Astrocyte (in vitro differentiated cells and primary cell): ENCODE measurements at regions not wholly inside any gene's neighbourhood (a gene's known extent, or its start where the extent isn't known, plus 50 kb on each side); places are given as distances from the start of the nearest gene placed in this dataset.

ENCODE experiments used
- DNase-seq: peaks from one replicate; pipeline ENCODE4 v3.0.0-alpha.2; 2010; ENCODE audit warnings: low read depth
- FAIRE-seq: peaks from 2 replicates; lab custom pipeline; 2011; peaks lifted over from hg19 to GRCh38; lab: Jason Lieb, UNC
- H2AFZ ChIP-seq: 2 replicates; pipeline ENCODE4 v1.6.0; 2012; ENCODE audit warnings: low read depth, low read length, inconsistent platforms
- H3K27ac ChIP-seq: 2 replicates; pipeline ENCODE4 v1.5.1; 2011; ENCODE audit warnings: low read depth, low read length, inconsistent platforms
- H3K27me3 ChIP-seq: 2 replicates; pipeline ENCODE4 v1.6.0; 2011; ENCODE audit warnings: low read length, inconsistent platforms; ENCODE audit not compliant: insufficient read depth
- H3K36me3 ChIP-seq: 2 replicates; pipeline ENCODE4 v1.5.1; 2011; ENCODE audit warnings: low read length, inconsistent platforms; ENCODE audit not compliant: insufficient read depth
- H3K4me1 ChIP-seq: 2 replicates; pipeline ENCODE4 v1.5.1; 2011; ENCODE audit warnings: low read length, inconsistent platforms; ENCODE audit not compliant: insufficient read depth
- H3K4me2 ChIP-seq: 2 replicates; pipeline ENCODE4 v1.6.0; 2012; ENCODE audit warnings: low read length, inconsistent platforms
- H3K4me3 ChIP-seq: 2 replicates; pipeline ENCODE4 v1.5.1; 2011; ENCODE audit warnings: low read depth, mild to moderate bottlenecking, low read length, inconsistent platforms; ENCODE audit not compliant: insufficient read depth
- H3K79me2 ChIP-seq: 2 replicates; pipeline ENCODE4 v1.6.0; 2012; ENCODE audit warnings: mild to moderate bottlenecking, low read length, inconsistent platforms; ENCODE audit not compliant: insufficient read depth
- H3K9ac ChIP-seq: 2 replicates; pipeline ENCODE4 v1.6.0; 2012; ENCODE audit warnings: mild to moderate bottlenecking, low read length, inconsistent platforms
- H3K9me3 ChIP-seq: 2 replicates; pipeline ENCODE4 v1.5.1; 2012; ENCODE audit warnings: low read depth, mild to moderate bottlenecking, low read length, inconsistent platforms; ENCODE audit not compliant: insufficient read depth
- H4K20me1 ChIP-seq: 2 replicates; pipeline ENCODE4 v1.6.0; 2012; ENCODE audit warnings: low read length, inconsistent platforms; ENCODE audit not compliant: insufficient read depth
- H3K27ac Mint-ChIP-seq: one replicate; pipeline ENCODE4 v1.8.0; 2021; ENCODE audit warnings: mild to moderate bottlenecking, mixed read lengths; ENCODE audit not compliant: unreplicated experiment
- H3K27me3 Mint-ChIP-seq: one replicate; pipeline ENCODE4 v1.8.0; 2021; ENCODE audit warnings: low read depth, mixed read lengths; ENCODE audit not compliant: unreplicated experiment
- H3K36me3 Mint-ChIP-seq: one replicate; pipeline ENCODE4 v1.8.0; 2021; ENCODE audit warnings: low read depth, mixed read lengths; ENCODE audit not compliant: unreplicated experiment
- H3K4me1 Mint-ChIP-seq: one replicate; pipeline ENCODE4 v1.8.0; 2021; ENCODE audit warnings: low read depth, mixed read lengths; ENCODE audit not compliant: unreplicated experiment
- H3K4me3 Mint-ChIP-seq: one replicate; pipeline ENCODE4 v1.8.0; 2021; ENCODE audit warnings: mild to moderate bottlenecking, moderate library complexity, mixed read lengths; ENCODE audit not compliant: unreplicated experiment
- H3K9me3 Mint-ChIP-seq: one replicate; pipeline ENCODE4 v1.8.0; 2021; ENCODE audit warnings: mild to moderate bottlenecking, mixed read lengths; ENCODE audit not compliant: unreplicated experiment
- EZH2 ChIP-seq: IDR thresholded peaks from 2 replicates; pipeline ENCODE4 v1.6.1; 2012; ENCODE audit warnings: mild to moderate bottlenecking, low read length, inconsistent platforms; ENCODE audit not compliant: insufficient read depth
- TF ChIP-seq, protein P1 (sequence below): IDR thresholded peaks from 2 replicates; pipeline ENCODE4 v1.5.1; 2011; ENCODE audit warnings: low read depth, mild to moderate bottlenecking, inconsistent platforms, low read length, moderate library complexity; ENCODE audit not compliant: insufficient read depth

DNA sequence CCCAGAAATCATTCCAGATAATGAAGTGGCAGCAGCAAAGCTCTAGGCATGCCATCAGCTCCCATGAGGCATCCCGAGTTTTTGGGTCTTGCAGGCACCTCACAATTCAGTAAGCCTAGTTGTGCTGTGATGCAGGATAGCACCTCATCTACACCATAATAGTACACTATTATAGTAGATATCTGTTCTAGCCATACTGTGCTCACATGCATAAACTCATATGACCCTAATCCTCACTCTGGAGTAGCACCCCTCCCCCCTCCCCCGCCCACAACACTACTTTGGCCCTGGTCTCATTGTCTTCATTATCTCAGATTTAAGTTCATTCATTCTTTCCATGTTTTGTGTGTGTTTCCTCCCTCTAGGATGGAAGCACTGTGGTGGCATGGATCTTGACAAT lies 102.5 kb upstream of the PITX1 start:
- no peak overlapping the region for H2AFZ ChIP-seq
- H3K4me1 Mint-ChIP-seq, result peaks cover 7% of the 10 kb centered on the region
- no peaks in the 10 kb centered on the region for H3K79me2 ChIP-seq
- H3K9me3 ChIP-seq, result no peaks in the 10 kb centered on the region
- DNase-seq, result no peak
- H3K4me1 ChIP-seq, result peaks cover 14% of the 10 kb centered on the region
- H4K20me1 ChIP-seq, result no peaks in the 10 kb centered on the region
- H3K9me3 Mint-ChIP-seq, result peaks cover 4% of the 10 kb centered on the region
- H3K36me3 Mint-ChIP-seq, result peaks cover 4% of the 10 kb centered on the region
- H3K27me3 Mint-ChIP-seq, result peaks cover 53% of the 10 kb centered on the region
- H3K4me2 ChIP-seq, result no peak overlapping the region
- no peak overlapping the region for H3K4me3 Mint-ChIP-seq
- H3K9ac ChIP-seq, result no peak overlapping the region
- H3K27me3 ChIP-seq, result peaks cover 2% of the 10 kb centered on the region
- H3K27ac Mint-ChIP-seq, result no peak overlapping the region
- H3K36me3 ChIP-seq, result no peaks in the 10 kb centered on the region
- H3K4me3 ChIP-seq, result no peak overlapping the region
- TF ChIP-seq EZH2, result no peak
- TF ChIP-seq, protein P1, sequence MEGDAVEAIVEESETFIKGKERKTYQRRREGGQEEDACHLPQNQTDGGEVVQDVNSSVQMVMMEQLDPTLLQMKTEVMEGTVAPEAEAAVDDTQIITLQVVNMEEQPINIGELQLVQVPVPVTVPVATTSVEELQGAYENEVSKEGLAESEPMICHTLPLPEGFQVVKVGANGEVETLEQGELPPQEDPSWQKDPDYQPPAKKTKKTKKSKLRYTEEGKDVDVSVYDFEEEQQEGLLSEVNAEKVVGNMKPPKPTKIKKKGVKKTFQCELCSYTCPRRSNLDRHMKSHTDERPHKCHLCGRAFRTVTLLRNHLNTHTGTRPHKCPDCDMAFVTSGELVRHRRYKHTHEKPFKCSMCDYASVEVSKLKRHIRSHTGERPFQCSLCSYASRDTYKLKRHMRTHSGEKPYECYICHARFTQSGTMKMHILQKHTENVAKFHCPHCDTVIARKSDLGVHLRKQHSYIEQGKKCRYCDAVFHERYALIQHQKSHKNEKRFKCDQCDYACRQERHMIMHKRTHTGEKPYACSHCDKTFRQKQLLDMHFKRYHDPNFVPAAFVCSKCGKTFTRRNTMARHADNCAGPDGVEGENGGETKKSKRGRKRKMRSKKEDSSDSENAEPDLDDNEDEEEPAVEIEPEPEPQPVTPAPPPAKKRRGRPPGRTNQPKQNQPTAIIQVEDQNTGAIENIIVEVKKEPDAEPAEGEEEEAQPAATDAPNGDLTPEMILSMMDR, result no peak
- no peak for FAIRE-seq
- no peak overlapping the region for H3K27ac ChIP-seq

DNA sequence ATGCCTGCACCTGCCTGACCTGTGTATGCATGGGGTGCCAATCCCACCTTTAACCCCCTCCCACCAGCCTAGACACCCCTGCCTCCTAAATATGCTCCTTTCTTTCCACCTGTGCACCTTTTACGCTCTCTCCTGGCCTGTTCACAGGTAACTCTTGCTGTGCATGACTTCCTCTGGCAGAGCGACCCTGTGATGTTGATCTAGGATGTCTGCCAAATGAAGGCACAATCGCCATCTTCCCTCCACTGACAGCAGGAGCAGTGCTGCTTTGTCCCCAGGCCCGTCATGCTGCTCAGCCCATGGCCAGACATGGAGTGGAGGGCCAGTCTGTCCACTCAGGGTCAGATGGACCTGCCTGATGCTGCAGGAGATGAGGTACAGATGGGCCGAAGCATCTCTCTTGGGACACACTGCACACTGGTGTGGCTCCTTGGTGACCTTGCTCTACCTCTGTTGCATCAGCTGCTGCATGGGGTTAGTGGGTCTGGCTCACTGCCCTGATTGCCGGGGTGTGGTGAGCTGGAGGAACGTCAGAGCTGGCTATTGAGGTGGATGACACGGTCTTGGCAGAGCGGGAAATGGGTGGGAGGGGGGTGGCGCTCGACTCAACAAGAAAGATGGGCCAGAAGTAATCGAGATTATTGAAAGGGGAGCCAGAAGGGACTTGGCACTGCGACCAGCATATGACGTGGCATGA lies 101.7 kb upstream of the PITX1 start:
- TF ChIP-seq, protein P1, result no peak
- TF ChIP-seq EZH2, result no peak
- Histone ChIP-seq H2AFZ (no peak overlapping the region), H4K20me1 (no peaks in the 10 kb centered on the region), H3K27ac (no peak overlapping the region), H3K4me2 (no peak overlapping the region), H3K4me1 (peaks cover 9% of the 10 kb centered on the region), H3K4me3 (no peak overlapping the region), H3K9me3 (no peaks in the 10 kb centered on the region), H3K36me3 (no peaks in the 10 kb centered on the region), H3K9ac (no peak overlapping the region), H3K27me3 (peaks cover 2% of the 10 kb centered on the region), H3K79me2 (no peaks in the 10 kb centered on the region)
- Mint-ChIP-seq H3K4me3 (no peak overlapping the region), H3K27me3 (peaks cover 57% of the 10 kb centered on the region), H3K4me1 (peaks cover 7% of the 10 kb centered on the region), H3K27ac (no peak overlapping the region), H3K36me3 (peaks cover 4% of the 10 kb centered on the region), H3K9me3 (peaks cover 4% of the 10 kb centered on the region)
- FAIRE-seq (no peak), DNase-seq (peak; percentile 76)

DNA sequence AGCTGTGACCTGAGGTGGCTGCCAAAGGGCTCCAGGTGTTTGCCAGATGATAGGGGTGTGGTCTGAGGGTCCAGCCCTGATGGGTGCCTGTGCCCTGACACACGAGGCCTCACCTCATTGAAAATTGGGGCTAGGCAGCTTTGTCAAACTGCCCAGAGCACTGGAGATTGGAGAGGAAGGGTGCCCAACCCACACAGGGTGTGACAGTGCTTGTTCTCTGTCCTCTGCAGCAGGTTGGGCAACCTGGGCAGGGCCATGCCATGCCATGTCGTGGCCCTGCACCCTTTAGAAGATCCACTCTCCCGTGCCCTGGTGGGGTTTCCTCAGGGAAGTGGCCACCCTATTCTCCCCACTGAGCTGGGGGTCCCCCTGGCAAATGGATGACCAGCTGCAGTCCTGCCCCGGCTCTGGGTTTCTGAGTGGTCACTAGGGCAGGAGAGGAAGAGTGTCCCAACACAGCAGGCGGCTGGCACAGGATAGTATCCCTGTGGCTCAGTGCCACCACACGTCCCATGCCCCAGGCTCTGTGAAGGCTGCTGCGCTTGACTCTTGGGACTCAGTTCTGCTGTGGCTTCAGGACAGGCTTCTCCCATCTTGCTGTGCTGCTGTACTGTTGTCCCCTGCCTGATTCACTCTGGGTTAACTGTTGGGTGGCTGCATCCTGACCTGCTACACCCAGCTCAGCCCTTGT lies 100.8 kb upstream of the PITX1 start:
- TF ChIP-seq, protein P1, result no peak
- TF ChIP-seq EZH2, result no peak
- FAIRE-seq, result no peak
- no peak overlapping the region for H3K4me2 ChIP-seq
- no peak overlapping the region for H2AFZ ChIP-seq
- H3K9me3 ChIP-seq, result no peaks in the 10 kb centered on the region
- no peak for DNase-seq
- no peak overlapping the region for H3K9ac ChIP-seq
- H3K4me3 ChIP-seq, result no peak overlapping the region
- Mint-ChIP-seq H3K4me3 (no peak overlapping the region), H3K27ac (no peak overlapping the region), H3K9me3 (peaks cover 4% of the 10 kb centered on the region), H3K36me3 (peaks cover 5% of the 10 kb centered on the region), H3K27me3 (peaks cover 66% of the 10 kb centered on the region), H3K4me1 (peaks cover 2% of the 10 kb centered on the region)
- H3K27ac ChIP-seq, result no peak overlapping the region
- H3K4me1 ChIP-seq, result peaks cover 3% of the 10 kb centered on the region
- H3K27me3 ChIP-seq, result peaks cover 2% of the 10 kb centered on the region
- H3K36me3 ChIP-seq, result no peaks in the 10 kb centered on the region
- H4K20me1 ChIP-seq, result no peaks in the 10 kb centered on the region
- no peaks in the 10 kb centered on the region for H3K79me2 ChIP-seq
